ENCODE measurements at regions not wholly inside any gene's neighbourhood (a gene's known extent, or its start where the extent isn't known, plus 50 kb on each side); places are given as distances from the start of the nearest gene placed in this dataset.

DNA sequence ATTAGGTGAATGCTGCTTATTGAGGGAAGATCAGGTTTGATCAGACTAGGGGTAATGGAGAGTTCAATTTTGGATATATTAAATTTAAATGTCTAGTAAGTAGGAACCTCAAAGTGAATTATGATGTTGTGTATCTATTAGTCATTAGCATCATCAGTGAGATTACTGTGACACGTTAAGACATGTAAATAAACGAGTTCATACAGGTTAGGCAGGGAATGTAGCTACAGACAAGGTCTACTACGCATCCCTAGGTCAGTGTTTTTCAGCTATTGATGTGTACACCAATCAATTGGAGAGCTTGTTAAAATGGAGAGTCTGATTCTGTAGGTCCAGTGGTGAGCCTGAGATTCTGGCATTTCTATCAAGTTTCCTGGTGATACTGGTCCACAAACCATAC lies 120.1 kb upstream of the LRRC4C start:
- no peaks in the 10 kb centered on the region for H3K36me3 Mint-ChIP-seq (ENCODE audit: low read depth)
- H3K27ac Mint-ChIP-seq: no peak overlapping the region
- H3K4me3 Mint-ChIP-seq: no peak overlapping the region
- TF ChIP-seq, protein P1, sequence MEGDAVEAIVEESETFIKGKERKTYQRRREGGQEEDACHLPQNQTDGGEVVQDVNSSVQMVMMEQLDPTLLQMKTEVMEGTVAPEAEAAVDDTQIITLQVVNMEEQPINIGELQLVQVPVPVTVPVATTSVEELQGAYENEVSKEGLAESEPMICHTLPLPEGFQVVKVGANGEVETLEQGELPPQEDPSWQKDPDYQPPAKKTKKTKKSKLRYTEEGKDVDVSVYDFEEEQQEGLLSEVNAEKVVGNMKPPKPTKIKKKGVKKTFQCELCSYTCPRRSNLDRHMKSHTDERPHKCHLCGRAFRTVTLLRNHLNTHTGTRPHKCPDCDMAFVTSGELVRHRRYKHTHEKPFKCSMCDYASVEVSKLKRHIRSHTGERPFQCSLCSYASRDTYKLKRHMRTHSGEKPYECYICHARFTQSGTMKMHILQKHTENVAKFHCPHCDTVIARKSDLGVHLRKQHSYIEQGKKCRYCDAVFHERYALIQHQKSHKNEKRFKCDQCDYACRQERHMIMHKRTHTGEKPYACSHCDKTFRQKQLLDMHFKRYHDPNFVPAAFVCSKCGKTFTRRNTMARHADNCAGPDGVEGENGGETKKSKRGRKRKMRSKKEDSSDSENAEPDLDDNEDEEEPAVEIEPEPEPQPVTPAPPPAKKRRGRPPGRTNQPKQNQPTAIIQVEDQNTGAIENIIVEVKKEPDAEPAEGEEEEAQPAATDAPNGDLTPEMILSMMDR (IDR thresholded peaks at IDR 0.05): no peak
- peaks cover 8% of the 10 kb centered on the region for H3K4me1 Mint-ChIP-seq
- no peaks in the 10 kb centered on the region for H3K27me3 Mint-ChIP-seq (ENCODE audit: low read depth, poor library complexity)
- no peak for DNase-seq
- no peaks in the 10 kb centered on the region for H3K9me3 Mint-ChIP-seq

GRCh38 chr11:41609511-41609910 lies 150.1 kb upstream of the LRRC4C start:
- no peaks in the 10 kb centered on the region for H3K27me3 Mint-ChIP-seq (ENCODE audit: low read depth, poor library complexity)
- H3K4me1 Mint-ChIP-seq: no peaks in the 10 kb centered on the region
- H3K27ac Mint-ChIP-seq: no peak overlapping the region
- peaks cover 9% of the 10 kb centered on the region for H3K9me3 Mint-ChIP-seq
- DNase-seq: no peak
- H3K4me3 Mint-ChIP-seq: no peak overlapping the region
- TF ChIP-seq, protein P1 (IDR thresholded peaks at IDR 0.05): no peak
- H3K36me3 Mint-ChIP-seq (ENCODE audit: low read depth): no peaks in the 10 kb centered on the region

GRCh38 chr11:41612415-41612814 lies 153.0 kb upstream of the LRRC4C start:
- Mint-ChIP-seq H3K4me1 (no peaks in the 10 kb centered on the region), H3K9me3 (peaks cover 25% of the 10 kb centered on the region), H3K4me3 (no peak overlapping the region), H3K27ac (no peak overlapping the region), H3K36me3 (ENCODE audit: low read depth) (no peaks in the 10 kb centered on the region), H3K27me3 (ENCODE audit: low read depth, poor library complexity) (no peaks in the 10 kb centered on the region)
- TF ChIP-seq, protein P1 (IDR thresholded peaks at IDR 0.05): no peak
- no peak for DNase-seq

DNA sequence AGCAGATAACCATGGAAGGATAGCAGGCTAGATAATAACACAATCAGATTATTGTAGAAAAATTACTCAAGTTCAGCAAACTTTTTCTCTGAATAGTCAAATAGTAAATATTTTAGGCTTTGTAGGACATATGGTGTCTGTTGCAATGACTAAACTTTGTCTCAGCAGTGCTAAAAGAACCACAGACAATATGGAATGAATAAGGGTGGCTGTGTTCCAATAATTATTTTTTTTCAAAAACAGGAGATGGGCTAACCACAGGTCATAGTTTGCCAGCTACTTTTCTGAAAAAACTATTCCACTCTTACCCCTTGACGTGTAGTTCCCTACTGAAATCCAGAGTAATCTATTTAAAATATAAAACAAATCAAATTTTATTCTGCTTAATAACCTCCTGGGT lies 153.9 kb upstream of the LRRC4C start:
- Mint-ChIP-seq H3K9me3 (peaks cover 25% of the 10 kb centered on the region), H3K4me3 (no peak overlapping the region), H3K36me3 (ENCODE audit: low read depth) (no peaks in the 10 kb centered on the region), H3K27me3 (ENCODE audit: low read depth, poor library complexity) (no peaks in the 10 kb centered on the region), H3K27ac (no peak overlapping the region), H3K4me1 (no peaks in the 10 kb centered on the region)
- TF ChIP-seq, protein P1 (IDR thresholded peaks at IDR 0.05): no peak
- no peak for DNase-seq

DNA sequence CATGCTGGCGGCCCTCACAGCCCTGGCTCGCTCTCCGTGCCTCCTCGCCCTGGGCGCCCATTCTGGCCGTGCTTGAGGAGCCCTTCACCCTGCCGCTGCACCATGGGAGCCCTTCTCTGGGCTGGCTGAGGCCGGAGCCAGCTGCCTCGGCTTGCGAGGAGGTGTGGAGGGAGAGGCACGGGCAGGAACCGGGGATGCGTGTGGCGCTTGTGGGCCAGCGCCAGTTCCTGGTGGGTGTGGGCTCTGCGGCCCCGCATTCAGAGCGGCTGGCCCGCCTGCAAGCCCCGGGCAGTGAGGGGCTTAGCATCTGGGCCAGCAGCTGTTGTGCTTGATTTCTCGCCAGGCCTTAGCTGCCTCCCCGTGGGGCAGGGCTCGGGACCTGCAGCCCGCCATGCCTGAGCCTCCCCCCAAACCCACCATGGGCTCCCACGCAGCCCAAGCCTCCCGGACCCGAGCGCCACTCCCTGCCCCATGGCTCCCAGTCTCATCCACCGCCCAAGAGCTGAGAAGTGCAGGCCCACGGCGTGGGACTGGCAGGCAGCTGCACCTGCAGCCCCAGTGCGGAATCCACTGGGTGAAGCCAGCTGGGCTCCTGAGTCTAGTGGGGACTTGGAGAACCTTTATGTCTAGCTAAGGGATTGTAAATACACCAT lies 163.4 kb upstream of the LRRC4C start:
- no peak for DNase-seq
- H3K36me3 Mint-ChIP-seq (ENCODE audit: low read depth): no peaks in the 10 kb centered on the region
- H3K27ac Mint-ChIP-seq: no peak overlapping the region
- no peak overlapping the region for H3K4me3 Mint-ChIP-seq
- H3K4me1 Mint-ChIP-seq: no peaks in the 10 kb centered on the region
- H3K9me3 Mint-ChIP-seq: peaks cover 20% of the 10 kb centered on the region
- TF ChIP-seq, protein P1 (IDR thresholded peaks at IDR 0.05): no peak
- no peaks in the 10 kb centered on the region for H3K27me3 Mint-ChIP-seq (ENCODE audit: low read depth, poor library complexity)

- Mint-ChIP-seq H3K4me3 (no peak overlapping the region), H3K4me1 (no peaks in the 10 kb centered on the region), H3K36me3 (ENCODE audit: low read depth) (no peaks in the 10 kb centered on the region), H3K27me3 (ENCODE audit: low read depth, poor library complexity) (no peaks in the 10 kb centered on the region), H3K27ac (no peak overlapping the region), H3K9me3 (no peaks in the 10 kb centered on the region)
- TF ChIP-seq, protein P1 (IDR thresholded peaks at IDR 0.05): no peak
- no peak for DNase-seq
Measured at GRCh38 chr11:41659985-41660384, 200.5 kb upstream of the LRRC4C start.
